ENCODE measurements at regions not wholly inside any gene's neighbourhood (a gene's known extent, or its start where the extent isn't known, plus 50 kb on each side); places are given as distances from the start of the nearest gene placed in this dataset.

- TF ChIP-seq CTCF (conservative IDR thresholded peaks at IDR 0.05 in 1 of 2, IDR thresholded peaks at IDR 0.05 in 1 of 2; ENCODE audit: extremely low read depth in 1 of 2, insufficient read depth in 1 of 2, low read depth in 1 of 2, low read length in 2 of 2): no peak
- no peak for TF ChIP-seq EZH2 (IDR thresholded peaks at IDR 0.05; ENCODE audit: borderline replicate concordance, low read length)
Observed at GRCh38 chr12:74145328-74145727, 392.3 kb upstream of the ATXN7L3B start.
